NCI-H2171 (cell line): ENCODE measurements at regions not wholly inside any gene's neighbourhood (a gene's known extent, or its start where the extent isn't known, plus 50 kb on each side); places are given as distances from the start of the nearest gene placed in this dataset.
A peak's percentile ranks its signal among the peaks of the same experiment; 100 is the strongest.

Experiments used
- DNase-seq: peaks from one replicate; lab custom pipeline; 2025; lab: John Stamatoyannopoulos, UW

GRCh38 chr22:22395245-22395644, 113.3 kb downstream of the ZNF280B start:
- DNase-seq, result no peak

- no peak for DNase-seq
Observed at GRCh38 chr22:22396741-22397291, 111.7 kb downstream of the ZNF280B start.

DNA sequence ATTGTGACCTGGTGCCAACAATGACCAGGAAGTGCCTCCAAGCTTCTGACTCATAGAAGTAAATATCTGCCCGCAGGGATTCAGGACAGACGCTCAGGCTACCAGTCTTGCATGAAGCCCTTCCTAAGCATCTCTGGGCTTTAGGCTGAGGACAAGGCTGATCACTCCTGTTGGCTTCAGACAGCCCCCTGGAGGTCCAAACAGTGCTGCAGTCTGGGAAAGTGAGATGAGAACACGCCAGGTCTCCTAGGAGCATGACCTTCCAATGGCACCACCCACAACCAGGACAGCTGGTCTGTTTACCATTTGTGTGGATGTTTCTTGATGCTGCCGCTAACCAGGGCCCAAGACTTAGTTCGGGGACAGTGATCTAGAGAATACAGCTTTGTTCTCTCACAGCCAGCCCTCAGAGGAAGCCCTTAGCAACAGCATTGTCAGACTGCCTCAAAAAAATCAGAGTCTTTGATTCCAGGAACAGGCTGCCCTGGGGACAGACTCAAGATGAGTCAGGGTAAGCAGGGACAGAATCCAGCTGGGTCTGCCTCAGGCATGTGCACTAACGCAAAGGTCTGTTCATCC, 111.2 kb downstream of the ZNF280B start:
- DNase-seq, result no peak

GRCh38 chr22:22397875-22398524, 110.5 kb downstream of the ZNF280B start:
- no peak for DNase-seq

DNA sequence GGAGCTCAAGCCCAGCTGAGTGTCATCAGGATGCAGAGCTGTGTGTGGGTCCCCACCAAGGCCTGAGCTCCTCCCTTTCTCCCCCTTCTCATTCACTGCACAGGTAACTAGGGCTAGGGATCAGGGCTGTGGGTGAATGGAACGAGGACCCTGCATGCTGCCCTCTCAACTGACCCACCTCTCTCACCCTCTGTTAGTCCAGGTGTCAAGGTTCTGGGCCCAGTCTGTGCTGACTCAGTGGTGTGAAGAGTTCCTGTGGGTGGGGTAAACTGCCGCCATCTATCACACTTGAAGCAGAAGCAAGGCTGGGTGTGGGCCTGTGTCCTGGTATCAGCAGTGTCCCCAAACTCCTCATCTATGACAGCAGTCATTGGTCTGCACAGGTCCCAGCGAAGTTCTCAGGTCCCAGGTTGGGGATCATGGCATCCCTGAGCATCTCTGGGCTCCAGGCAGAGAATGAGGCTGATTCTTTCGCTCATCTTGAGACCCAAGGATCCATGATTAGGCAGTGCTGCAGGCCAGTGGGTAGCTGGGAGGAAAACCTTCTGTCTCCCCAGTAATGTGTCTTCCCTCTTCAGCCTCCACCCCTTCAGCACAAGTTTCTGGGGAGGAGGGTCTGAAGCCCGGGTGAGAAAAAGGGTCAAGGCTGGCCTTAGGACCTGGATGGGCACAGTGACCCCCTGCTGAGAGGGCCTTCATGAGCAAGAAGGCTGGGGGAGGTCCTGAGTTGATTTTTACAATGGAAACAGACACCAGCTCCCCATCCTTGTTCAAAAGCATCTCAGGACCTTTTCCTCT, 109.8 kb downstream of the ZNF280B start:
- DNase-seq, result no peak

- DNase-seq, result no peak
Observed at GRCh38 chr22:22400099-22400498, 108.4 kb downstream of the ZNF280B start.

GRCh38 chr22:22400964-22401363, 107.6 kb downstream of the ZNF280B start:
- no peak for DNase-seq

GRCh38 chr22:22401381-22401780, 107.2 kb downstream of the ZNF280B start:
- no peak for DNase-seq

DNA sequence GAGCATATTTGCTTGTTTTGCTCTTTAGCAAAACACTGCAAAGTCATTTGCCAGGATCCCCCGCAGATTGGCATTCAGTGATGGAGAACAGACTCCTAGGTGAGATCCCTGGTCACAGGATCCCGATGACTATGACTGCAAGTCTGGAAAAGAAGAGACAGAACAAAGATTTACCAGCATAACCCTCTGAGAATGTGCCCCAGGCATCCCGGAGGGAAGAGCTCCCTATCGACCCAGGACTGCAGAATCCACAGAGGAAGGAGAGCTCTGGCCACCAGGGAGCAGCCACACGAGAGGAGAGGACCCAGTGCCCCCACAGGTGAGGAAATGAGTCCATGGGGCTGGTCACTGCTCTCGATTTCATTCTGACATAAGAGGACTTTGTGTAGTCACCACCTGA, 105.2 kb downstream of the ZNF280B start:
- no peak for DNase-seq

GRCh38 chr22:22403771-22404170, 104.8 kb downstream of the ZNF280B start:
- DNase-seq, result no peak

- DNase-seq, result no peak
Observed at GRCh38 chr22:22404598-22405284, 103.8 kb downstream of the ZNF280B start.

- no peak for DNase-seq
Observed at GRCh38 chr22:22406445-22407027, 102.0 kb downstream of the ZNF280B start.

- no peak for DNase-seq
Observed at GRCh38 chr22:22407061-22407460, 101.5 kb downstream of the ZNF280B start.

- DNase-seq, result no peak
Observed at GRCh38 chr22:22408269-22408668, 100.3 kb downstream of the ZNF280B start.

DNA sequence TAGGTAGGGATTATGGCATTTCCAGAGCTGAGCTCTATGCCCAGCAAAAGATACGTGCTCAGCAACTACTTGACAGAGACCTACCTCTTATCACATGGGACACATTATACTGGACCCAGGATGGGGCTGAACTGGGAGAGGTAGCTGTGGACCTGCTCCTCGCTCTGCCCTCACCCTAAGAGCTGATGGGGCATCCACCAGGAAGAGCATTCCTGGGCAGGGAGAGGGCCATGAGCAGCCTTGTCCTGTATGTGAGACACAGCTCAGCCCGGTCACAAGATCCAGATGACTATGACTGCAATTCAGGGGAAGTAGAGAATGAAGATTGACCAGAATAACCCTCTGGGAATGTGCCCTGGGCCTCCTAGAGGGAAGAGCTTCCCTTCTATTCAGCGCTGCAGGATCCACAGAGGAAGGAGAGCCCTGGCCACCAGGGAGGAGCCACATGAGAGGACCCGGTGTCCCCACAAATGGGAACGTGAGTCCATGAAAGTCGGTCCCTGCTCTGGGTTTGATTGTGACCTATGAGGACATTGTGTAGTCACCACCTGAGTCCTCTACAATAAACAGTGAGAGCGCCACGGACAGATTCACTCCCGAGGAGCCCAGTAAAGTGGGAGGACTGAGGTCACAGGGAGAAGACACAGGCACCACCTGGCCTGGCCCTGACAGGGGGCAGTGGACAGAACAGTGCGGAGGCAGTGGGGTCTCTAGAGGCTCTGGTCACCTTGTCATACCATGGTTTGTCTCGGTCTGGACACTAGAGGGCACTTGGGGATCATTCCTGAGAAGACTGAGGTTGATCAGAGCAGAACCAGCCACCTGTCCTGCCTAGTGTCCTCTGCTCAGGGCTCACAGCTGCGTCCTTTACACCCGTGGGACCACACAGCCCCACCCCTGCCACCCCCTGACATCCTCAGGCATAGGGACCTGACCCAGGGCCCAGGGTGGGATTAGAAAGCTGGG, 99.5 kb downstream of the ZNF280B start:
- no peak for DNase-seq

DNA sequence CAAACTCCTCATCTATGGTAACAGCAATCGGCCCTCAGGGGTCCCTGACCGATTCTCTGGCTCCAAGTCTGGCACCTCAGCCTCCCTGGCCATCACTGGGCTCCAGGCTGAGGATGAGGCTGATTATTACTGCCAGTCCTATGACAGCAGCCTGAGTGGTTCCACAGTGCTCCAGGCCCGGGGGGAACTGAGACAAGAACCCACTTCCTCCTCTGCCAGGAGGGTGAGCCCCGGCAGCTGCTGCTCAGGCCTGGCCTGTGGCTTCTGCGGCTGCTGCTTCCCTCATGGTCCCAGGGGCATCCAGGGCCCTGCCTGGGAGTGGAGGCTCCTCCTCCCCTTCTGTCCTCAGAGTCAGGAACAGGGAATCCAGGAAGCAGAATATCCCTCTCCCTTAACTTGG, 98.4 kb downstream of the ZNF280B start:
- peak; percentile 81 for DNase-seq

- no peak for DNase-seq
Observed at GRCh38 chr22:22410677-22411076, 97.9 kb downstream of the ZNF280B start.

DNA sequence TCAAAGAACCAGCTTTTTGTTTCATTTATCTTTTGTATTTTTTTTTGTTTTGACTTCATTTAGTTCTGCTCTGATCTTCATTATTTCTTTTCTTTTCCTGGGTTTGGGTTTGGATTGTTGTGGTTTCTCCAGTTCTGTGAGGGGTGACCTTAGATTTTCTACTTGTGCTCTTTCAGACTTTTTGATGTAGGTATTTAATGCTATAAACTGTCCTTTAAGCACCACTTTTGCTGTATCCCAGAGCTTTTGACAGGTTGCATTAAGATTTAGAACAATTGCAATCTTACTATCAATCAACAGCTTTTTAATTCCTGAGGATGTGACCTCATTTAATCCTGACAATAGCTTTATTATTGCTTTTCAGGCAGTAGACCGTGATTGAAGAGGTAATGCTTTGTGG, 94.3 kb downstream of the ZNF280B start:
- DNase-seq, result no peak

DNA sequence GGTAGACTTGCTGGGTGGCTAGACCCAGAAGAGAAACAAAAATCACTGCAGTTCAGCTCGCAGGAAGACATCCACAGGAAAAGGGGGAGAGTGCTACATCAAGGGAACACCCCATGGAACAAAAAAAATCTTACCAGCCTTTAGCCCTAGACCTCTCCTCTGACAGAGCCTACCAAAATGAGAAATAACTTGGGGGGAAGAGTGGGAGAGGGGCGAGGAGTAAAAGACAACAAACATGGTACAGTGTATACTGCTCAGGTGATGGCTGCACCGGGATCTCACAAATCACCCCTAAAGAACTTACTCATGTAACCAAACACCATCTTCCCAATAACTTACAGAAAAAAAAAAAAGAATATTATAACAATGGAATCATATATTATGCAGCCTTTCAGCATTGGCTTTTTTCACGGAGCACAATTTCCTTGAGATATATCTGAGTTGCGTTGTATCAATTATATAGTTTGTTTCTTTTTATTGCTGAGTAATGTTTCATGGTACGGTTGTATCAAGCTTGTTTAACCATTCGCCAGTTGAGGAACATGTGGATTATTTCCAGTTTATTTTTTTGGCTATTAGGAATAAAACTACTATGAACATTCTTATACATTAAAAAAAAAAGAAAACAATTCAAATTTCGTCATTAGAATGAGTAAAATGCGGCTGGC, 90.9 kb downstream of the ZNF280B start:
- DNase-seq, result no peak

DNA sequence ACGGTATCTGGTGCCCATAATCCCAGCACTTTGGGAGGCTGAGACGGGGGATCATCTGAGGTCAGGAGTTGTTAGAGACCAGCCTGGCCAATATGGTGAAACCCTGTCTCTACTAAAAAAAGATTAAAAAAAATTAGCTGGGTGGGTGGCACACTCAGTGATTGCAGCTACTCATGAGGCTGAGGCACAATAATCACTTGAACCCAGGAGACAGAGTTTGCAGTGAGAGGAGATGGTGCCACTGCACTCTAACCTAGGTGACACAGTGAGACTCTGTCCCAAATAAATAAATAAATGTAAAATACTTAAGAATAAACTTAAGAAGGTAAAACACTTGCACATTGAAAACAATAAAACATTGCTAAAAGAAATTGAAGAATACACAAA, 90.4 kb downstream of the ZNF280B start:
- DNase-seq, result no peak
